Glutamatergic neuron (in vitro differentiated cells): ENCODE measurements at regions not wholly inside any gene's neighbourhood (a gene's known extent, or its start where the extent isn't known, plus 50 kb on each side); places are given as distances from the start of the nearest gene placed in this dataset.
A peak's percentile ranks its signal among the peaks of the same experiment; 100 is the strongest.

Experiments
- DNase-seq: peaks from one replicate; pipeline ENCODE4 v3.0.0; 2022
- H3K27ac Mint-ChIP-seq: one replicate; pipeline ENCODE4 v1.8.0; 2020; ENCODE audit warnings: mild to moderate bottlenecking, mixed read lengths, inconsistent platforms; ENCODE audit not compliant: unreplicated experiment
- H3K27me3 Mint-ChIP-seq: one replicate; pipeline ENCODE4 v1.8.0; 2020; ENCODE audit warnings: mild to moderate bottlenecking, moderate library complexity, mixed read lengths, inconsistent platforms; ENCODE audit not compliant: unreplicated experiment
- H3K36me3 Mint-ChIP-seq: one replicate; pipeline ENCODE4 v1.8.0; 2020; ENCODE audit warnings: mild to moderate bottlenecking, mixed read lengths, inconsistent platforms; ENCODE audit not compliant: unreplicated experiment
- H3K4me1 Mint-ChIP-seq: one replicate; pipeline ENCODE4 v1.8.0; 2020; ENCODE audit warnings: mild to moderate bottlenecking, low read depth, mixed read lengths, inconsistent platforms; ENCODE audit not compliant: unreplicated experiment
- H3K4me3 Mint-ChIP-seq: one replicate; pipeline ENCODE4 v1.8.0; 2020; ENCODE audit warnings: mild to moderate bottlenecking, mixed read lengths, inconsistent platforms; ENCODE audit not compliant: unreplicated experiment
- H3K9me3 Mint-ChIP-seq: one replicate; pipeline ENCODE4 v1.8.0; 2020; ENCODE audit warnings: mild to moderate bottlenecking, moderate library complexity, mixed read lengths, inconsistent platforms; ENCODE audit not compliant: unreplicated experiment
- TF ChIP-seq, protein P1 (sequence below): fragments of 200-600 bp; sonication (generic); IDR thresholded peaks from one replicate; pipeline ENCODE4 v1.5.0; 2021; ENCODE audit not compliant: partially characterized antibody, unreplicated experiment

DNA sequence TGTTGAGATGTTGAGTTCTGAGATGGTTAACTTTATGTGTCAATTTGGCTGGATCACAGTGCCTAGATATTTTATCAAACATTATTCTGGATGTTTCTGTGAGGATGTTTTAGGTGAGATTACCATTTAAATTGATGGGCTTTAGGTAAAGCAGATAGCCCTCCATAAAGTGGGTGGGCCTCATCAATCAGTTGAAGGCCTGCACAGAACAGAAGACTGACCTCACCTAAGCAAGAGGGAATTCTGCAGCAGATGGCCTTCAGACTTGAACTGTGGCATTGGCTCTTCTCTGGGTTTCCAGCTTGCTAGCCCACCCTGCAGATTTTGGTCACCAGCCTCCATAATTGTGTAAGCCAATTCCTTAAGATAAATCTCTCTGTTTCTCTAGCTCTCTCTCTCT lies 260.4 kb upstream of the VEPH1 start:
- no peaks in the 10 kb centered on the region for H3K27me3 Mint-ChIP-seq
- no peaks in the 10 kb centered on the region for H3K9me3 Mint-ChIP-seq
- TF ChIP-seq, protein P1, sequence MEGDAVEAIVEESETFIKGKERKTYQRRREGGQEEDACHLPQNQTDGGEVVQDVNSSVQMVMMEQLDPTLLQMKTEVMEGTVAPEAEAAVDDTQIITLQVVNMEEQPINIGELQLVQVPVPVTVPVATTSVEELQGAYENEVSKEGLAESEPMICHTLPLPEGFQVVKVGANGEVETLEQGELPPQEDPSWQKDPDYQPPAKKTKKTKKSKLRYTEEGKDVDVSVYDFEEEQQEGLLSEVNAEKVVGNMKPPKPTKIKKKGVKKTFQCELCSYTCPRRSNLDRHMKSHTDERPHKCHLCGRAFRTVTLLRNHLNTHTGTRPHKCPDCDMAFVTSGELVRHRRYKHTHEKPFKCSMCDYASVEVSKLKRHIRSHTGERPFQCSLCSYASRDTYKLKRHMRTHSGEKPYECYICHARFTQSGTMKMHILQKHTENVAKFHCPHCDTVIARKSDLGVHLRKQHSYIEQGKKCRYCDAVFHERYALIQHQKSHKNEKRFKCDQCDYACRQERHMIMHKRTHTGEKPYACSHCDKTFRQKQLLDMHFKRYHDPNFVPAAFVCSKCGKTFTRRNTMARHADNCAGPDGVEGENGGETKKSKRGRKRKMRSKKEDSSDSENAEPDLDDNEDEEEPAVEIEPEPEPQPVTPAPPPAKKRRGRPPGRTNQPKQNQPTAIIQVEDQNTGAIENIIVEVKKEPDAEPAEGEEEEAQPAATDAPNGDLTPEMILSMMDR = no peak

DNA sequence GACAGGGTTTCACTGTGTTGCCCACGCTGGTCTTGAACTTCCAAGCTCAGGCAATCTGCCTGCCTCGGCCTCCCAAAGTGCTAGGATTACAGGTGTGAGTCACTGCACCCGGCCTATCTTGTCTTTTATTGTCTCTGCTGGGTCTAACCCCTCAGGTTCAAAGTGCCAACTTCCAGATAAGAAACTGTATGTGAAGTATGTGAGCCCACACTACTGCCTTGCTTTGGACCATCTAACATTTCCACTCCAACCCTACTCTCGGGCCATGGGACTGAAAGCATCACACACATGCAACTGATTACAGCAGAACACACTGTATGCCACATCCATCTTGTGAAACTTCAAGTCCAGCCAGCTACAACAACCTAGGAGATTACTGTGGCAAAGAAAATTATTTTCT lies 256.1 kb upstream of the VEPH1 start:
- DNase-seq = no peak
- no peaks in the 10 kb centered on the region for H3K36me3 Mint-ChIP-seq
- TF ChIP-seq, protein P1 = no peak
- H3K9me3 Mint-ChIP-seq = no peaks in the 10 kb centered on the region
- peaks cover 18% of the 10 kb centered on the region for H3K4me1 Mint-ChIP-seq
- peaks cover 2% of the 10 kb centered on the region for H3K27me3 Mint-ChIP-seq
- no peak overlapping the region for H3K4me3 Mint-ChIP-seq
- H3K27ac Mint-ChIP-seq = no peak overlapping the region

More for the DNA sequence above, 260.4 kb upstream of the VEPH1 start:
- Mint-ChIP-seq H3K36me3 (no peaks in the 10 kb centered on the region), H3K4me3 (no peak overlapping the region), H3K27ac (no peak overlapping the region), H3K4me1 (no peaks in the 10 kb centered on the region)
- no peak for DNase-seq

DNA sequence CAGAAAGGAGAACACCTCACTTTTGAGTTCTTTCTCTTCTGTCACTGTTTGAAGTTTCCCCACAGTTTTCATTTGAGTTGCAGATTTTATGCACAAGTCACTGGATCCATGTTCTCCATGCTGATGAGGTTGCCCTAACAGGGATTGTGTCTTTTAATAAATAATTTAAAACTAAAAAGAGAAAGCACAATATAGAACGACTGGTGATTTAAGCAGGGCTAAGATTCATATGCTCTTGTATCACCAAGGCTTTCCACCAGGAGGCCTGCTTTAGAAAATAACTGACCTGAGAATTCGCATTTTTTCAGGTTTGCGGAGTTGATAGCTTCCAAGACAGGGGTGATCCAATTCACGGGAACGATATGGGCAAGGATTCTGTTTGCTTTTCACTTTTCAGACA lies 252.0 kb upstream of the VEPH1 start:
- peaks cover 2% of the 10 kb centered on the region for H3K27me3 Mint-ChIP-seq
- no peaks in the 10 kb centered on the region for H3K9me3 Mint-ChIP-seq
- H3K4me1 Mint-ChIP-seq = peaks cover 35% of the 10 kb centered on the region
- no peak for DNase-seq
- TF ChIP-seq, protein P1 = peak; percentile 62
- H3K4me3 Mint-ChIP-seq = no peak overlapping the region
- H3K27ac Mint-ChIP-seq = no peak overlapping the region
- no peaks in the 10 kb centered on the region for H3K36me3 Mint-ChIP-seq

DNA sequence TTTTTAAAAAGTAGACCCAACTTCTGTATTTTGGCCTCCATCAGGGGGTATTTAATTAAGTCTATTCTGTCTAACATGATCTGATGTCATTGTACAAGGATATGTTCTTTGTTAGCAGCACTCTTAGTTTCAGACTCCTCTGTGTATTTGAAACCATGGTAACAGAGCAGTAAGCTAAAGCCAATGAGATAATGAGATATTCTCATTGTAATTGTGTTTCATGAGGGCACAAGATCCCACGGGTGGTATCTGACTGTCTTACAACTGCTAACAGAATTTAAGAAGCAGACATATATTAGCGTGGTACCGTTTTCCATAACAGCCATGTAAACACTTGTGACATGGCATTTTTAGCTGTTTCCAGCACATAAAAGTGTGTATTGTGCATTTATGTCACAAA lies 251.2 kb upstream of the VEPH1 start:
- TF ChIP-seq, protein P1 = no peak
- peaks cover 35% of the 10 kb centered on the region for H3K4me1 Mint-ChIP-seq
- H3K27ac Mint-ChIP-seq = peak overlapping the region; percentile 83
- no peaks in the 10 kb centered on the region for H3K36me3 Mint-ChIP-seq
- no peak for DNase-seq
- H3K9me3 Mint-ChIP-seq = no peaks in the 10 kb centered on the region
- peaks cover 2% of the 10 kb centered on the region for H3K27me3 Mint-ChIP-seq
- peak overlapping the region; percentile 60 for H3K4me3 Mint-ChIP-seq

DNA sequence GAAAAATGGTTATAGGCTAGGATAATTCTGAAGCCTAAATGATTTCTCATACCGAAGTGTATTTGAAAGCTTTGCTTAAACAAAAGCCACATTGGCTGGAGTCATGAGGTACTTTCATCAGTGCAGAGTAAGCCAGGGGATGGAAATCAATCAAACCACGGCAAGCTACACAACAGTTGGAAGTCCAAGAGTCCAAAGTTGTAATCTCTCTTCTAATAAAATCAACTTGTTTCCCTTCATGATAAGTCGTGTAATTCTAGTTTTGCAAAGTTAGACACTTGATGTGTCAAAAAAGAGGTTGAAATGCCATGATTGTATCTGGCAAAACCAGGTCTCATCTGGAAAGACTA lies 250.5 kb upstream of the VEPH1 start:
- Mint-ChIP-seq H3K4me1 (peaks cover 35% of the 10 kb centered on the region), H3K4me3 (no peak overlapping the region), H3K9me3 (no peaks in the 10 kb centered on the region), H3K27ac (peak overlapping the region; percentile 83), H3K36me3 (no peaks in the 10 kb centered on the region), H3K27me3 (peaks cover 2% of the 10 kb centered on the region)
- TF ChIP-seq, protein P1 = no peak
- no peak for DNase-seq
